ENCODE measurements at regions not wholly inside any gene's neighbourhood (a gene's known extent, or its start where the extent isn't known, plus 50 kb on each side); places are given as distances from the start of the nearest gene placed in this dataset.
"Not testable (repeated sequence)": the region's sequence is repeated elsewhere in the genome, so short reads cannot be mapped to it uniquely, and the experiment has no call there.

GRCh38 chr7:108662783-108663362, 93.2 kb downstream of the DNAJB9 start:
- Histone ChIP-seq H3K79me2 (ENCODE audit: low read length) (no peaks in the 10 kb centered on the region), H3K4me3 (ENCODE audit: low read length) (no peak overlapping the region), H2AFZ (ENCODE audit: low read length) (no peak overlapping the region), H3K27me3 (ENCODE audit: low read length) (no peaks in the 10 kb centered on the region), H3K4me1 (ENCODE audit: low read length) (no peaks in the 10 kb centered on the region), H3K36me3 (ENCODE audit: insufficient read depth, low read length) (no peaks in the 10 kb centered on the region), H3K9me2 (replicated peaks; ENCODE audit: insufficient read depth, low read length) (no peaks in the 10 kb centered on the region), H4K20me1 (ENCODE audit: insufficient read depth, low read depth, low read length) (no peaks in the 10 kb centered on the region), H3K9ac (ENCODE audit: low read length) (no peak overlapping the region), H3K27ac (ENCODE audit: low read length) (no peak overlapping the region), H3K9me3 (ENCODE audit: low read length) (no peaks in the 10 kb centered on the region), H3K4me2 (ENCODE audit: low read depth, low read length, poor library complexity, severe bottlenecking) (no peak overlapping the region)
- no peak for DNase-seq

- H3K4me3 ChIP-seq (ENCODE audit: low read length) = no peak overlapping the region
- no peak for DNase-seq
- H3K27ac ChIP-seq (ENCODE audit: low read length) = no peak overlapping the region
- H3K9ac ChIP-seq (ENCODE audit: low read length) = no peak overlapping the region
- no peaks in the 10 kb centered on the region for H3K9me2 ChIP-seq (replicated peaks; ENCODE audit: insufficient read depth, low read length)
- H3K9me3 ChIP-seq (ENCODE audit: low read length) = no peaks in the 10 kb centered on the region
- no peak overlapping the region for H3K4me2 ChIP-seq (ENCODE audit: low read depth, low read length, poor library complexity, severe bottlenecking)
- no peaks in the 10 kb centered on the region for H3K36me3 ChIP-seq (ENCODE audit: insufficient read depth, low read length)
- no peaks in the 10 kb centered on the region for H4K20me1 ChIP-seq (ENCODE audit: insufficient read depth, low read depth, low read length)
- no peaks in the 10 kb centered on the region for H3K79me2 ChIP-seq (ENCODE audit: low read length)
- no peak overlapping the region for H2AFZ ChIP-seq (ENCODE audit: low read length)
- H3K4me1 ChIP-seq (ENCODE audit: low read length) = no peaks in the 10 kb centered on the region
- H3K27me3 ChIP-seq (ENCODE audit: low read length) = no peaks in the 10 kb centered on the region
Measured at GRCh38 chr7:108663701-108664100, 94.0 kb downstream of the DNAJB9 start.

- DNase-seq = no peak
- Histone ChIP-seq H3K4me1 (ENCODE audit: low read length) (no peaks in the 10 kb centered on the region), H2AFZ (ENCODE audit: low read length) (no peak overlapping the region), H3K4me3 (ENCODE audit: low read length) (no peak overlapping the region), H3K79me2 (ENCODE audit: low read length) (no peaks in the 10 kb centered on the region), H3K27me3 (ENCODE audit: low read length) (no peaks in the 10 kb centered on the region), H4K20me1 (ENCODE audit: insufficient read depth, low read depth, low read length) (no peaks in the 10 kb centered on the region), H3K4me2 (ENCODE audit: low read depth, low read length, poor library complexity, severe bottlenecking) (no peak overlapping the region), H3K9me2 (replicated peaks; ENCODE audit: insufficient read depth, low read length) (no peaks in the 10 kb centered on the region), H3K36me3 (ENCODE audit: insufficient read depth, low read length) (no peaks in the 10 kb centered on the region), H3K27ac (ENCODE audit: low read length) (no peak overlapping the region), H3K9ac (ENCODE audit: low read length) (no peak overlapping the region), H3K9me3 (ENCODE audit: low read length) (no peaks in the 10 kb centered on the region)
Measured at GRCh38 chr7:108667216-108667615, 97.5 kb downstream of the DNAJB9 start.

GRCh38 chr7:108669958-108670357, 100.3 kb downstream of the DNAJB9 start:
- Histone ChIP-seq H2AFZ (ENCODE audit: low read length) (no peak overlapping the region), H3K9me3 (ENCODE audit: low read length) (no peaks in the 10 kb centered on the region), H3K27ac (ENCODE audit: low read length) (no peak overlapping the region), H3K79me2 (ENCODE audit: low read length) (no peaks in the 10 kb centered on the region), H3K9ac (ENCODE audit: low read length) (no peak overlapping the region), H3K27me3 (ENCODE audit: low read length) (no peaks in the 10 kb centered on the region), H3K4me2 (ENCODE audit: low read depth, low read length, poor library complexity, severe bottlenecking) (no peak overlapping the region), H3K9me2 (replicated peaks; ENCODE audit: insufficient read depth, low read length) (no peaks in the 10 kb centered on the region), H3K4me3 (ENCODE audit: low read length) (no peak overlapping the region), H3K4me1 (ENCODE audit: low read length) (no peaks in the 10 kb centered on the region), H3K36me3 (ENCODE audit: insufficient read depth, low read length) (no peaks in the 10 kb centered on the region), H4K20me1 (ENCODE audit: insufficient read depth, low read depth, low read length) (no peaks in the 10 kb centered on the region)
- no peak for DNase-seq

- not testable (repeated sequence) for H2AFZ ChIP-seq (ENCODE audit: low read length); H3K9me3 ChIP-seq (ENCODE audit: low read length); H3K4me1 ChIP-seq (ENCODE audit: low read length); H3K4me2 ChIP-seq (ENCODE audit: low read depth, low read length, poor library complexity, severe bottlenecking); H3K9me2 ChIP-seq (replicated peaks; ENCODE audit: insufficient read depth, low read length); H3K79me2 ChIP-seq (ENCODE audit: low read length); H3K4me3 ChIP-seq (ENCODE audit: low read length); H3K27ac ChIP-seq (ENCODE audit: low read length); H3K27me3 ChIP-seq (ENCODE audit: low read length); H3K9ac ChIP-seq (ENCODE audit: low read length); H4K20me1 ChIP-seq (ENCODE audit: insufficient read depth, low read depth, low read length); DNase-seq; H3K36me3 ChIP-seq (ENCODE audit: insufficient read depth, low read length)
Measured at GRCh38 chr7:108673699-108674098, 104.0 kb downstream of the DNAJB9 start.

- H3K27ac ChIP-seq (ENCODE audit: low read length) = no peak overlapping the region
- no peaks in the 10 kb centered on the region for H3K9me2 ChIP-seq (replicated peaks; ENCODE audit: insufficient read depth, low read length)
- H2AFZ ChIP-seq (ENCODE audit: low read length) = no peak overlapping the region
- no peaks in the 10 kb centered on the region for H3K4me1 ChIP-seq (ENCODE audit: low read length)
- no peak overlapping the region for H3K4me2 ChIP-seq (ENCODE audit: low read depth, low read length, poor library complexity, severe bottlenecking)
- no peak overlapping the region for H3K4me3 ChIP-seq (ENCODE audit: low read length)
- H3K9ac ChIP-seq (ENCODE audit: low read length) = no peak overlapping the region
- H3K79me2 ChIP-seq (ENCODE audit: low read length) = no peaks in the 10 kb centered on the region
- no peak for DNase-seq
- no peaks in the 10 kb centered on the region for H3K27me3 ChIP-seq (ENCODE audit: low read length)
- no peaks in the 10 kb centered on the region for H3K36me3 ChIP-seq (ENCODE audit: insufficient read depth, low read length)
- no peaks in the 10 kb centered on the region for H4K20me1 ChIP-seq (ENCODE audit: insufficient read depth, low read depth, low read length)
- H3K9me3 ChIP-seq (ENCODE audit: low read length) = no peaks in the 10 kb centered on the region
Measured at GRCh38 chr7:108684629-108685028, 115.0 kb downstream of the DNAJB9 start.

GRCh38 chr7:108686494-108686893, 116.8 kb downstream of the DNAJB9 start:
- H3K4me3 ChIP-seq (ENCODE audit: low read length) = no peak overlapping the region
- H3K79me2 ChIP-seq (ENCODE audit: low read length) = no peaks in the 10 kb centered on the region
- H3K4me1 ChIP-seq (ENCODE audit: low read length) = no peaks in the 10 kb centered on the region
- H3K4me2 ChIP-seq (ENCODE audit: low read depth, low read length, poor library complexity, severe bottlenecking) = no peak overlapping the region
- H3K9ac ChIP-seq (ENCODE audit: low read length) = no peak overlapping the region
- H2AFZ ChIP-seq (ENCODE audit: low read length) = no peak overlapping the region
- no peak for DNase-seq
- no peak overlapping the region for H3K27ac ChIP-seq (ENCODE audit: low read length)
- no peaks in the 10 kb centered on the region for H3K9me3 ChIP-seq (ENCODE audit: low read length)
- no peaks in the 10 kb centered on the region for H3K27me3 ChIP-seq (ENCODE audit: low read length)
- no peaks in the 10 kb centered on the region for H3K9me2 ChIP-seq (replicated peaks; ENCODE audit: insufficient read depth, low read length)
- H3K36me3 ChIP-seq (ENCODE audit: insufficient read depth, low read length) = no peaks in the 10 kb centered on the region
- H4K20me1 ChIP-seq (ENCODE audit: insufficient read depth, low read depth, low read length) = no peaks in the 10 kb centered on the region

- H4K20me1 ChIP-seq (ENCODE audit: insufficient read depth, low read depth, low read length) = no peaks in the 10 kb centered on the region
- no peak overlapping the region for H3K4me2 ChIP-seq (ENCODE audit: low read depth, low read length, poor library complexity, severe bottlenecking)
- H3K9me3 ChIP-seq (ENCODE audit: low read length) = no peaks in the 10 kb centered on the region
- H3K9ac ChIP-seq (ENCODE audit: low read length) = no peak overlapping the region
- no peaks in the 10 kb centered on the region for H3K36me3 ChIP-seq (ENCODE audit: insufficient read depth, low read length)
- H3K27me3 ChIP-seq (ENCODE audit: low read length) = no peaks in the 10 kb centered on the region
- no peaks in the 10 kb centered on the region for H3K4me1 ChIP-seq (ENCODE audit: low read length)
- H3K79me2 ChIP-seq (ENCODE audit: low read length) = no peaks in the 10 kb centered on the region
- no peak for DNase-seq
- H3K4me3 ChIP-seq (ENCODE audit: low read length) = no peak overlapping the region
- H3K27ac ChIP-seq (ENCODE audit: low read length) = no peak overlapping the region
- H3K9me2 ChIP-seq (replicated peaks; ENCODE audit: insufficient read depth, low read length) = no peaks in the 10 kb centered on the region
- no peak overlapping the region for H2AFZ ChIP-seq (ENCODE audit: low read length)
Measured at GRCh38 chr7:108697254-108697653, 127.6 kb downstream of the DNAJB9 start.

- Histone ChIP-seq H3K4me2 (ENCODE audit: low read depth, low read length, poor library complexity, severe bottlenecking) (no peak overlapping the region), H3K79me2 (ENCODE audit: low read length) (no peaks in the 10 kb centered on the region), H4K20me1 (ENCODE audit: insufficient read depth, low read depth, low read length) (no peaks in the 10 kb centered on the region), H3K4me3 (ENCODE audit: low read length) (no peak overlapping the region), H3K9me3 (ENCODE audit: low read length) (no peaks in the 10 kb centered on the region), H3K4me1 (ENCODE audit: low read length) (no peaks in the 10 kb centered on the region), H3K9ac (ENCODE audit: low read length) (no peak overlapping the region), H3K27me3 (ENCODE audit: low read length) (no peaks in the 10 kb centered on the region), H2AFZ (ENCODE audit: low read length) (no peak overlapping the region), H3K27ac (ENCODE audit: low read length) (no peak overlapping the region), H3K9me2 (replicated peaks; ENCODE audit: insufficient read depth, low read length) (no peaks in the 10 kb centered on the region), H3K36me3 (ENCODE audit: insufficient read depth, low read length) (no peaks in the 10 kb centered on the region)
- DNase-seq = no peak
Measured at GRCh38 chr7:108711611-108712010, 141.9 kb downstream of the DNAJB9 start.

Measured in Karpas-422 (cell line).